Stomach (tissue), 4 donors: ENCODE measurements at regions not wholly inside any gene's neighbourhood (a gene's known extent, or its start where the extent isn't known, plus 50 kb on each side); places are given as distances from the start of the nearest gene placed in this dataset.
"Not testable (repeated sequence)": the region's sequence is repeated elsewhere in the genome, so short reads cannot be mapped to it uniquely, and the experiment has no call there.

Experiments
- CTCF ChIP-seq, 7 experiments: fragments of 450-650 bp in 4 of 7; fragments of 200-600 bp in 3 of 7; sonication (generic) in 3 of 7; IDR thresholded peaks; one replicate each; pipeline ENCODE4 v1.5.1; 2016 to 2019; ENCODE audit warnings: antibody characterized with exemption in 7 of 7, control low read depth in 2 of 7, mild to moderate bottlenecking in 1 of 7
- EP300 ChIP-seq: sonication (generic); formaldehyde crosslinking; IDR thresholded peaks from one replicate; pipeline ENCODE4 v1.6.1; 2017; ENCODE audit warnings: antibody characterized with exemption
- POLR2A ChIP-seq, 4 donors: fragments of 450-650 bp; IDR thresholded peaks; one replicate each; pipeline ENCODE4 v1.6.1; 2016; ENCODE audit warnings: antibody characterized with exemption in 4 of 4, control low read depth in 2 of 4, mild to moderate bottlenecking in 1 of 4, moderate library complexity in 1 of 4
- POLR2AphosphoS5 ChIP-seq, 3 donors: sonication (generic); formaldehyde crosslinking; IDR thresholded peaks; one replicate each; pipeline ENCODE4 v1.6.1; 2016; ENCODE audit warnings: antibody characterized with exemption in 3 of 3

GRCh38 chr17:18557086-18557485 is 80.5 kb downstream of the LGALS9C start:
- not testable (repeated sequence) for TF ChIP-seq POLR2AphosphoS5 (IDR thresholded peaks at IDR 0.05); POLR2A (IDR thresholded peaks at IDR 0.05); CTCF (IDR thresholded peaks at IDR 0.05); EP300
